Erythroblast (primary cell): ENCODE measurements at regions not wholly inside any gene's neighbourhood (a gene's known extent, or its start where the extent isn't known, plus 50 kb on each side); places are given as distances from the start of the nearest gene placed in this dataset.

Experiments
- DNase-seq, 2 experiments: peaks; one replicate each; lab custom pipeline; 2025; lab: John Stamatoyannopoulos, UW
- GATA1 ChIP-seq: IDR thresholded peaks from 2 replicates; pipeline ENCODE4 v1.6.1; 2011; ENCODE audit warnings: low read depth, mild to moderate bottlenecking, control low read depth, low read length, moderate library complexity
- POLR2A ChIP-seq: IDR thresholded peaks from 2 replicates; pipeline ENCODE4 v1.6.1; 2011; ENCODE audit warnings: mild to moderate bottlenecking, low read length

GRCh38 chr4:1505511-1506460, 99.5 kb upstream of the NKX1-1 start:
- TF ChIP-seq POLR2A (no peak), GATA1 (no peak)
- DNase-seq, result no peak

GRCh38 chr4:1504595-1505500, 98.6 kb upstream of the NKX1-1 start:
- DNase-seq, result peak in 1 of 2 experiments; percentile 10
- TF ChIP-seq POLR2A (no peak), GATA1 (no peak)

- DNase-seq, result no peak
- no peak for TF ChIP-seq GATA1
- TF ChIP-seq POLR2A, result no peak
Observed at GRCh38 chr4:1503583-1504471, 97.6 kb upstream of the NKX1-1 start.

- DNase-seq, result no peak
- TF ChIP-seq GATA1 (no peak), POLR2A (no peak)
Observed at GRCh38 chr4:1502976-1503375, 96.7 kb upstream of the NKX1-1 start.

GRCh38 chr4:1502501-1502886, 96.3 kb upstream of the NKX1-1 start:
- no peak for DNase-seq
- no peak for TF ChIP-seq POLR2A
- no peak for TF ChIP-seq GATA1

- TF ChIP-seq POLR2A, result no peak
- TF ChIP-seq GATA1, result no peak
- no peak for DNase-seq
Observed at GRCh38 chr4:1501754-1502500, 95.7 kb upstream of the NKX1-1 start.

GRCh38 chr4:1500966-1501753, 94.9 kb upstream of the NKX1-1 start:
- DNase-seq, result no peak
- TF ChIP-seq POLR2A, result no peak
- no peak for TF ChIP-seq GATA1

GRCh38 chr4:1500231-1500965, 94.2 kb upstream of the NKX1-1 start:
- DNase-seq, result no peak
- TF ChIP-seq GATA1 (no peak), POLR2A (no peak)

GRCh38 chr4:1499465-1499864, 93.2 kb upstream of the NKX1-1 start:
- no peak for DNase-seq
- TF ChIP-seq POLR2A (no peak), GATA1 (no peak)

- TF ChIP-seq POLR2A, result no peak
- DNase-seq, result no peak
Observed at GRCh38 chr4:1497189-1497801, 91.1 kb upstream of the NKX1-1 start.
